ENCODE measurements at regions not wholly inside any gene's neighbourhood (a gene's known extent, or its start where the extent isn't known, plus 50 kb on each side); places are given as distances from the start of the nearest gene placed in this dataset.

DNA sequence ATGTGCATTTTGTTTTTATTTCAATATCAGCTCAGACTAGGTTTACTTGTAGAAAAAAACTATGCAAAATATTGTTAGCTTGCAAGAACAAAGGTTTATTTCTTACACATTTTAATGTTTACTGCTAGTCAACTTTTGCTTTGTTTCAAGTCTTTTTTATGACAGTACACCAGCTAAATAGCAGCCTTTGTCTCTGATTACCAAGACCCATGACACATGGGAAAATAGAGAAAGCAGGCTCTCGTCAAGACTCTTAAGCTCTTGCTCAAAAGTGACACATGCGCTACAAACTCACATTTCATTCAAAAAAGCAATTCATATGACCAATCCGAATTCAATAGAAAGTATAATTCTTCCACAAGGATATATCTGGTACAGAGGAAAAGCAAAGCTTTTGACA is 642.3 kb upstream of the SLITRK1 start:
- TF ChIP-seq, protein P1, sequence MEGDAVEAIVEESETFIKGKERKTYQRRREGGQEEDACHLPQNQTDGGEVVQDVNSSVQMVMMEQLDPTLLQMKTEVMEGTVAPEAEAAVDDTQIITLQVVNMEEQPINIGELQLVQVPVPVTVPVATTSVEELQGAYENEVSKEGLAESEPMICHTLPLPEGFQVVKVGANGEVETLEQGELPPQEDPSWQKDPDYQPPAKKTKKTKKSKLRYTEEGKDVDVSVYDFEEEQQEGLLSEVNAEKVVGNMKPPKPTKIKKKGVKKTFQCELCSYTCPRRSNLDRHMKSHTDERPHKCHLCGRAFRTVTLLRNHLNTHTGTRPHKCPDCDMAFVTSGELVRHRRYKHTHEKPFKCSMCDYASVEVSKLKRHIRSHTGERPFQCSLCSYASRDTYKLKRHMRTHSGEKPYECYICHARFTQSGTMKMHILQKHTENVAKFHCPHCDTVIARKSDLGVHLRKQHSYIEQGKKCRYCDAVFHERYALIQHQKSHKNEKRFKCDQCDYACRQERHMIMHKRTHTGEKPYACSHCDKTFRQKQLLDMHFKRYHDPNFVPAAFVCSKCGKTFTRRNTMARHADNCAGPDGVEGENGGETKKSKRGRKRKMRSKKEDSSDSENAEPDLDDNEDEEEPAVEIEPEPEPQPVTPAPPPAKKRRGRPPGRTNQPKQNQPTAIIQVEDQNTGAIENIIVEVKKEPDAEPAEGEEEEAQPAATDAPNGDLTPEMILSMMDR (IDR thresholded peaks at IDR 0.05) = no peak
- TF ChIP-seq POLR2A (IDR thresholded peaks at IDR 0.05) = no peak
- no peak for TF ChIP-seq POLR2AphosphoS5 (IDR thresholded peaks at IDR 0.05)

Data from breast epithelium (tissue), 3 donors.